C4-2B (cell line): ENCODE measurements at regions not wholly inside any gene's neighbourhood (a gene's known extent, or its start where the extent isn't known, plus 50 kb on each side); places are given as distances from the start of the nearest gene placed in this dataset.

Experiments used
- ZFX ChIP-seq: fragments of 450-650 bp; IDR thresholded peaks from 2 replicates; pipeline ENCODE4 v1.6.1; 2017
- TF ChIP-seq, protein P1 (sequence below): fragments of 450-650 bp; conservative IDR thresholded peaks from 2 replicates; pipeline ENCODE4 v1.5.1; 2017; ENCODE audit warnings: mild to moderate bottlenecking

DNA sequence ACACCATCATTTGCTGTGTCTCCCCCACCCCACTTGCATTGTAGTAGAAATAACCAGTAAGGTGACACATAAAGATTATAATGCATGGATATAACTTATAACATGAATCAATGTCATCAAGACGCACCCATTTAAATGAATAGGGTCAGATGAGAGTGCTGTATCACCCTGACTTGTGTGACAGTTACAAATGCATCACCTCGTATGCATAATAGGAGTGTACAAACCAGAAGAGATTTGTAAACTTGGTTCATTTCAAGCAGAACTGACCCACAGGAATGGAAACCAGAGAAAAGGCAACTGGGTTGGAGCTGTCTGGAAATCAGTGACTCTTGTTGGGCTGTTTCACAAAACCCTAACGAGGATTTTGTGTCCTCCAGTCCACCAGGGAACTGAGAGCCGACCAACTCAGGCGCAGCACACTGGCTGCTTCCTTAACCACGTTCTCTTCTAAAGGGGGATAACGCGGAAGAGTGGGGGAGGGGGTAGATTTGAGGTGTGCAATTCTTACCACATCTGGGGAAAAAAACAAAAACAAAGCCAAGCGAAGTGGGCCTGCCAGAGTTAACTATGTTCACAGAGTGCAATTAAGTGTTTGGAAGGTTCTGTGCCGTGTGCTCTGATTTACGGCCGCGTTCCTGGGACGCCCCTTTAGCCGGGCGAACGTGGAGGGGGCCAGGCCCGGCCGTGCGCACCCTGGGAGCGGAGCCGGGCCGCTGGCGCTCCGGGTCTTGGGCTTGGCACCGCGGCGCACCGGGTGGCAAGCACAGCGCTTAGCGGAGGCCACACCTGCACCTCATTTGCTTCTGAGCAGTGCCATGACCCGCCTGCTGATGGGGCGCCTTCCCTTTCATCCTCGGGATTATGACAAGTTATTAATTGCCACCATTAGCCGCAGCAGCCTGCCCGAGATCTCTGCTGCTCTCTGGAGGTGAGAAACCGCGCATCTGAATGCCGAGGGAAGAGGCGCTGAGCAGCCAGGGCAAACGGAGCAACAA, 248.8 kb upstream of the FOXD3 start:
- TF ChIP-seq, protein P1, sequence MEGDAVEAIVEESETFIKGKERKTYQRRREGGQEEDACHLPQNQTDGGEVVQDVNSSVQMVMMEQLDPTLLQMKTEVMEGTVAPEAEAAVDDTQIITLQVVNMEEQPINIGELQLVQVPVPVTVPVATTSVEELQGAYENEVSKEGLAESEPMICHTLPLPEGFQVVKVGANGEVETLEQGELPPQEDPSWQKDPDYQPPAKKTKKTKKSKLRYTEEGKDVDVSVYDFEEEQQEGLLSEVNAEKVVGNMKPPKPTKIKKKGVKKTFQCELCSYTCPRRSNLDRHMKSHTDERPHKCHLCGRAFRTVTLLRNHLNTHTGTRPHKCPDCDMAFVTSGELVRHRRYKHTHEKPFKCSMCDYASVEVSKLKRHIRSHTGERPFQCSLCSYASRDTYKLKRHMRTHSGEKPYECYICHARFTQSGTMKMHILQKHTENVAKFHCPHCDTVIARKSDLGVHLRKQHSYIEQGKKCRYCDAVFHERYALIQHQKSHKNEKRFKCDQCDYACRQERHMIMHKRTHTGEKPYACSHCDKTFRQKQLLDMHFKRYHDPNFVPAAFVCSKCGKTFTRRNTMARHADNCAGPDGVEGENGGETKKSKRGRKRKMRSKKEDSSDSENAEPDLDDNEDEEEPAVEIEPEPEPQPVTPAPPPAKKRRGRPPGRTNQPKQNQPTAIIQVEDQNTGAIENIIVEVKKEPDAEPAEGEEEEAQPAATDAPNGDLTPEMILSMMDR = peak; percentile 18
- no peak for TF ChIP-seq ZFX
